Keratinocyte (primary cell): ENCODE measurements at regions not wholly inside any gene's neighbourhood (a gene's known extent, or its start where the extent isn't known, plus 50 kb on each side); places are given as distances from the start of the nearest gene placed in this dataset.

Source experiments
- DNase-seq: peaks from one replicate; pipeline ENCODE4 v3.0.0-alpha.2; 2011; ENCODE audit warnings: low read depth, missing footprints, low spot score
- FAIRE-seq: peaks from 2 replicates; lab custom pipeline; 2011; peaks lifted over from hg19 to GRCh38; lab: Jason Lieb, UNC
- H2AFZ ChIP-seq: 2 replicates; pipeline ENCODE4 v1.6.0; 2012; ENCODE audit warnings: low read length, control low read depth, inconsistent platforms; ENCODE audit not compliant: control insufficient read depth
- H3K27ac ChIP-seq: 2 replicates; pipeline ENCODE4 v1.5.1; 2011; ENCODE audit warnings: low read length; ENCODE audit not compliant: control insufficient read depth, insufficient read depth
- H3K27me3 ChIP-seq: 3 replicates; pipeline ENCODE4 v1.6.0; 2011; ENCODE audit warnings: low read length; ENCODE audit not compliant: control insufficient read depth, insufficient read depth; ENCODE audit errors: extremely low read depth
- H3K36me3 ChIP-seq, 2 experiments: 2 replicates in 1 of 2; 3 replicates in 1 of 2; pipeline ENCODE4 v1.5.1; 2011; ENCODE audit warnings: low read length in 2 of 2, mild to moderate bottlenecking in 1 of 2; ENCODE audit not compliant: control insufficient read depth in 2 of 2, insufficient read depth in 2 of 2; ENCODE audit errors: extremely low read depth in 1 of 2
- H3K4me1 ChIP-seq: 3 replicates; pipeline ENCODE4 v1.5.1; 2011; ENCODE audit warnings: low read length; ENCODE audit not compliant: control insufficient read depth, insufficient read depth; ENCODE audit errors: extremely low read depth
- H3K4me2 ChIP-seq: 3 replicates; pipeline ENCODE4 v1.6.0; 2011; ENCODE audit warnings: low read depth, low read length; ENCODE audit not compliant: control insufficient read depth, insufficient read depth; ENCODE audit errors: extremely low read depth
- H3K4me3 ChIP-seq, 3 experiments: fragments of 200-600 bp in 1 of 3; sonication (generic) in 1 of 3; 2 replicates in 2 of 3; 3 replicates in 1 of 3; pipeline ENCODE4 v1.5.1; 2011 to 2016; ENCODE audit warnings: low read length in 3 of 3, mild to moderate bottlenecking in 3 of 3, control low read depth in 2 of 3, inconsistent platforms in 1 of 3, low read depth in 1 of 3, mixed read lengths in 1 of 3, mixed run types in 1 of 3, moderate library complexity in 1 of 3; ENCODE audit not compliant: control insufficient read depth in 2 of 3, insufficient read depth in 2 of 3; ENCODE audit errors: extremely low read depth in 1 of 3
- H3K79me2 ChIP-seq: 2 replicates; pipeline ENCODE4 v1.6.0; 2012; ENCODE audit warnings: low read length; ENCODE audit not compliant: control insufficient read depth, insufficient read depth
- H3K9ac ChIP-seq: 3 replicates; pipeline ENCODE4 v1.6.0; 2011; ENCODE audit warnings: low read length; ENCODE audit not compliant: control insufficient read depth, insufficient read depth; ENCODE audit errors: extremely low read depth
- H3K9me1 ChIP-seq: 3 replicates; pipeline ENCODE4 v1.6.0; 2011; ENCODE audit warnings: low read length; ENCODE audit not compliant: control insufficient read depth, insufficient read depth; ENCODE audit errors: extremely low read depth
- H3K9me3 ChIP-seq: 2 replicates; pipeline ENCODE4 v1.5.1; 2012; ENCODE audit warnings: low read depth, low read length; ENCODE audit not compliant: control insufficient read depth
- H4K20me1 ChIP-seq: 3 replicates; pipeline ENCODE4 v1.6.0; 2011; ENCODE audit warnings: low read length; ENCODE audit not compliant: control insufficient read depth, insufficient read depth; ENCODE audit errors: extremely low read depth
- EZH2 ChIP-seq: IDR thresholded peaks from one replicate; pipeline ENCODE4 v1.6.1; 2012; ENCODE audit warnings: inconsistent platforms, mild to moderate bottlenecking, low read length, moderate library complexity
- dilution Hi-C: fragments of 300-500 bp; cut with MboI; formaldehyde crosslinking; loops from one replicate; pipeline ENCODE4 v1.7.0; 2020; ENCODE audit warnings: low sequenced_read_pairs; ENCODE audit not compliant: extremely low pct_ligation_motif_present
- TF ChIP-seq, protein P1 (sequence below), 3 experiments: IDR thresholded peaks in 1 of 3; conservative IDR thresholded peaks in 1 of 3; optimal IDR thresholded peaks in 1 of 3; 2 replicates in 2 of 3; 3 replicates in 1 of 3; pipeline versions ENCODE3 to v1.5.1; 2011; ENCODE audit warnings: low read length in 3 of 3, mild to moderate bottlenecking in 3 of 3, moderate library complexity in 2 of 3, control low read depth in 1 of 3, inconsistent platforms in 1 of 3; ENCODE audit not compliant: insufficient read depth in 2 of 3; ENCODE audit errors: extremely low read depth in 1 of 3

DNA sequence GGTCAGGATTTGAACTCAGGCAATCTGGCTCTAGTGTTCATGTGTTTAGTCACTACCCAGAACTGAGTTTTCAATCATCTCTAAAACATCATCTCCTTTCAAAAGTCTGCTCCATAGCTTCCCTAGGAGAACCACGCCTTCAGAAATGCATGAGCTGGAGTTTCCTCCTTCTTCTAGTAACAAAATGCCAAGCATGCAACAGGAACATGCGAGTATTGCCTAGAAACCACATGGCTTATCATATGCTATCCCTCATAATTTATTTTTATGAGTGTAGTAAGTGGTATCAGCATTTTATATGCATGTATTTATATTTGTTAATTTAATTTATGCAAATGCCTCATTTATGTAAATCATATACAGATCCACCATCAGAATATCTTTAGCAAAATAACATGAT, 170.9 kb downstream of the RAB11FIP2 start:
- H3K4me2 ChIP-seq, result no peak overlapping the region
- no peak for TF ChIP-seq EZH2
- TF ChIP-seq, protein P1, sequence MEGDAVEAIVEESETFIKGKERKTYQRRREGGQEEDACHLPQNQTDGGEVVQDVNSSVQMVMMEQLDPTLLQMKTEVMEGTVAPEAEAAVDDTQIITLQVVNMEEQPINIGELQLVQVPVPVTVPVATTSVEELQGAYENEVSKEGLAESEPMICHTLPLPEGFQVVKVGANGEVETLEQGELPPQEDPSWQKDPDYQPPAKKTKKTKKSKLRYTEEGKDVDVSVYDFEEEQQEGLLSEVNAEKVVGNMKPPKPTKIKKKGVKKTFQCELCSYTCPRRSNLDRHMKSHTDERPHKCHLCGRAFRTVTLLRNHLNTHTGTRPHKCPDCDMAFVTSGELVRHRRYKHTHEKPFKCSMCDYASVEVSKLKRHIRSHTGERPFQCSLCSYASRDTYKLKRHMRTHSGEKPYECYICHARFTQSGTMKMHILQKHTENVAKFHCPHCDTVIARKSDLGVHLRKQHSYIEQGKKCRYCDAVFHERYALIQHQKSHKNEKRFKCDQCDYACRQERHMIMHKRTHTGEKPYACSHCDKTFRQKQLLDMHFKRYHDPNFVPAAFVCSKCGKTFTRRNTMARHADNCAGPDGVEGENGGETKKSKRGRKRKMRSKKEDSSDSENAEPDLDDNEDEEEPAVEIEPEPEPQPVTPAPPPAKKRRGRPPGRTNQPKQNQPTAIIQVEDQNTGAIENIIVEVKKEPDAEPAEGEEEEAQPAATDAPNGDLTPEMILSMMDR (optimal IDR thresholded peaks at IDR 0.05 in 1 of 3, IDR thresholded peaks at IDR 0.05 in 1 of 3, conservative IDR thresholded peaks at IDR 0.05 in 1 of 3; ENCODE audit: extremely low read depth in 1 of 3, insufficient read depth in 2 of 3, low read length in 3 of 3), result no peak
- H3K27ac ChIP-seq, result no peak overlapping the region
- H3K9me1 ChIP-seq, result no peaks in the 10 kb centered on the region
- H3K27me3 ChIP-seq, result peaks cover 4% of the 10 kb centered on the region
- H4K20me1 ChIP-seq, result no peaks in the 10 kb centered on the region
- H3K4me1 ChIP-seq, result no peaks in the 10 kb centered on the region
- dilution Hi-C loops, result no loop called here
- no peak overlapping the region for H3K4me3 ChIP-seq
- no peaks in the 10 kb centered on the region for H3K9me3 ChIP-seq
- FAIRE-seq (no peak), DNase-seq (no peak)
- H3K9ac ChIP-seq, result no peak overlapping the region
- no peak overlapping the region for H2AFZ ChIP-seq
- H3K79me2 ChIP-seq, result no peaks in the 10 kb centered on the region
- H3K36me3 ChIP-seq, result no peaks in the 10 kb centered on the region

DNA sequence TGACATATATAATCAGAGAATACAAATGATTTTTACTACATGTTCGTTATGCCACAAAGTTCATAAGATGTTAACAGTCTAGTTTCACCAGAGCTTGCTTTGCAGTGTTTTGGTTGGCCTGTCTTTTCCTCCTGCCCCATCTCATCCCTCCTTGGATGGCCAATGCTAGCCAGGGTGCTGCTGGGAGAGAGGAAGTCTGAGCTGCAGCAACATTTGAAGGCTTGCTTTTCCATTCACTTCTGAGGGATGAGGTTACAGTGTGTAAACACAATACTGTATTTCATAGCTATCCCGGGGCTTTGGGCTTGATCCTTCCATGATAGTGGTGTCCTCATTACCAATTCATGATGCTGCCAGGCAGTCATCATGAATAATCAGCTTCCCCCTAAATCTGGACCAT, 170.5 kb downstream of the RAB11FIP2 start:
- Histone ChIP-seq H3K9ac (no peak overlapping the region), H3K4me1 (no peaks in the 10 kb centered on the region), H2AFZ (no peak overlapping the region), H4K20me1 (no peaks in the 10 kb centered on the region), H3K36me3 (no peaks in the 10 kb centered on the region), H3K27ac (no peak overlapping the region), H3K4me3 (no peak overlapping the region), H3K4me2 (no peak overlapping the region), H3K9me1 (no peaks in the 10 kb centered on the region), H3K9me3 (no peaks in the 10 kb centered on the region), H3K27me3 (peaks cover 4% of the 10 kb centered on the region), H3K79me2 (no peaks in the 10 kb centered on the region)
- dilution Hi-C loops, result no loop called here
- FAIRE-seq, result no peak
- TF ChIP-seq EZH2, result no peak
- TF ChIP-seq, protein P1 (optimal IDR thresholded peaks at IDR 0.05 in 1 of 3, IDR thresholded peaks at IDR 0.05 in 1 of 3, conservative IDR thresholded peaks at IDR 0.05 in 1 of 3; ENCODE audit: extremely low read depth in 1 of 3, insufficient read depth in 2 of 3, low read length in 3 of 3), result no peak
- no peak for DNase-seq
